ENCODE measurements at regions not wholly inside any gene's neighbourhood (a gene's known extent, or its start where the extent isn't known, plus 50 kb on each side); places are given as distances from the start of the nearest gene placed in this dataset.
"Not testable (repeated sequence)": the region's sequence is repeated elsewhere in the genome, so short reads cannot be mapped to it uniquely, and the experiment has no call there.

GRCh38 chr5:96322217-96322616 lies 110.8 kb downstream of the PCSK1 start:
- in situ Hi-C loops (cut with HindIII; ENCODE audit: low sequenced_read_pairs): no loop called here

GRCh38 chr5:96321345-96321744 lies 111.7 kb downstream of the PCSK1 start:
- in situ Hi-C loops (cut with HindIII; ENCODE audit: low sequenced_read_pairs): no loop called here

GRCh38 chr5:96320797-96321196 lies 112.3 kb downstream of the PCSK1 start:
- in situ Hi-C loops (cut with HindIII; ENCODE audit: low sequenced_read_pairs): no loop called here

- in situ Hi-C loops (cut with HindIII; ENCODE audit: low sequenced_read_pairs): not testable (repeated sequence)
These were observed 112.9 kb downstream of the PCSK1 start for GRCh38 chr5:96319981-96320739.

GRCh38 chr5:96318569-96319110 lies 114.4 kb downstream of the PCSK1 start:
- in situ Hi-C loops (cut with HindIII; ENCODE audit: low sequenced_read_pairs): no loop called here

- in situ Hi-C loops (cut with HindIII; ENCODE audit: low sequenced_read_pairs): no loop called here
These were observed 115.1 kb downstream of the PCSK1 start for GRCh38 chr5:96317945-96318344.

- in situ Hi-C loops (cut with HindIII; ENCODE audit: low sequenced_read_pairs): no loop called here
These were observed 116.6 kb downstream of the PCSK1 start for GRCh38 chr5:96316487-96316886.

GRCh38 chr5:96316017-96316416 lies 117.0 kb downstream of the PCSK1 start:
- in situ Hi-C loops (cut with HindIII; ENCODE audit: low sequenced_read_pairs): no loop called here

- in situ Hi-C loops (cut with HindIII; ENCODE audit: low sequenced_read_pairs): no loop called here
These were observed 117.6 kb downstream of the PCSK1 start for GRCh38 chr5:96315431-96315830.

GRCh38 chr5:96312383-96312782 lies 120.7 kb downstream of the PCSK1 start:
- in situ Hi-C loops (cut with HindIII; ENCODE audit: low sequenced_read_pairs): no loop called here

- in situ Hi-C loops (cut with HindIII; ENCODE audit: low sequenced_read_pairs): not testable (repeated sequence)
These were observed 126.0 kb downstream of the PCSK1 start for GRCh38 chr5:96307047-96307446.

- in situ Hi-C loops (cut with HindIII; ENCODE audit: low sequenced_read_pairs): no loop called here
These were observed 130.8 kb downstream of the PCSK1 start for GRCh38 chr5:96302174-96302738.

- in situ Hi-C loops (cut with HindIII; ENCODE audit: low sequenced_read_pairs): no loop called here
These were observed 132.1 kb downstream of the PCSK1 start for GRCh38 chr5:96300976-96301375.

- in situ Hi-C loops (cut with HindIII; ENCODE audit: low sequenced_read_pairs): no loop called here
These were observed 135.2 kb downstream of the PCSK1 start for GRCh38 chr5:96297867-96298266.

- in situ Hi-C loops (cut with HindIII; ENCODE audit: low sequenced_read_pairs): no loop called here
These were observed 135.8 kb downstream of the PCSK1 start for GRCh38 chr5:96297290-96297689.

- in situ Hi-C loops (cut with HindIII; ENCODE audit: low sequenced_read_pairs): loop anchor here (5.0 kb wide), 1 partner anchor 32 kb away; no protein-coding TSS in a partner anchor
These were observed 138.2 kb downstream of the PCSK1 start for GRCh38 chr5:96294884-96295202.

- in situ Hi-C loops (cut with HindIII; ENCODE audit: low sequenced_read_pairs): loop anchor here (5.0 kb wide), 1 partner anchor 33 kb away; no protein-coding TSS in a partner anchor
These were observed 138.8 kb downstream of the PCSK1 start for GRCh38 chr5:96293966-96294883.

GRCh38 chr5:96292582-96293247 lies 140.3 kb downstream of the PCSK1 start:
- in situ Hi-C loops (cut with HindIII; ENCODE audit: low sequenced_read_pairs): loop anchor here (5.0 kb wide), 1 partner anchor 35 kb away; no protein-coding TSS in a partner anchor

- in situ Hi-C loops (cut with HindIII; ENCODE audit: low sequenced_read_pairs): not testable (repeated sequence)
These were observed 143.8 kb downstream of the PCSK1 start for GRCh38 chr5:96289287-96289686.

GRCh38 chr5:96288845-96289185 lies 144.2 kb downstream of the PCSK1 start:
- in situ Hi-C loops (cut with HindIII; ENCODE audit: low sequenced_read_pairs): no loop called here
